AG04449 (cell line): ENCODE measurements at regions not wholly inside any gene's neighbourhood (a gene's known extent, or its start where the extent isn't known, plus 50 kb on each side); places are given as distances from the start of the nearest gene placed in this dataset.

Experiments used
- CTCF ChIA-PET: fragments of 350-600 bp; formaldehyde crosslinking; extraction: SDS; loops from one replicate; lab custom pipeline; 2021; ENCODE audit warnings: antibody characterized with exemption; lab: Yijun Ruan, JAX
- POLR2A ChIA-PET: fragments of 400-600, 350-600 bp; formaldehyde crosslinking; extraction: SDS; loops from one replicate; lab custom pipeline; 2020; ENCODE audit warnings: antibody characterized with exemption, inconsistent platforms; lab: Yijun Ruan, JAX
- DNase-seq: peaks from one replicate; pipeline ENCODE4 v3.0.0-alpha.2; 2010; ENCODE audit warnings: low read depth, low spot score
- H3K4me3 ChIP-seq: 2 replicates; pipeline ENCODE4 v1.5.1; 2011; ENCODE audit warnings: low read depth, mild to moderate bottlenecking, control low read depth, low read length
- TF ChIP-seq, protein P1 (sequence below): IDR thresholded peaks from one replicate; pipeline ENCODE4 v1.5.1; 2011; ENCODE audit warnings: mild to moderate bottlenecking, moderate library complexity, low read length, control low read depth, inconsistent platforms; ENCODE audit not compliant: insufficient read depth; ENCODE audit errors: missing control alignments

DNA sequence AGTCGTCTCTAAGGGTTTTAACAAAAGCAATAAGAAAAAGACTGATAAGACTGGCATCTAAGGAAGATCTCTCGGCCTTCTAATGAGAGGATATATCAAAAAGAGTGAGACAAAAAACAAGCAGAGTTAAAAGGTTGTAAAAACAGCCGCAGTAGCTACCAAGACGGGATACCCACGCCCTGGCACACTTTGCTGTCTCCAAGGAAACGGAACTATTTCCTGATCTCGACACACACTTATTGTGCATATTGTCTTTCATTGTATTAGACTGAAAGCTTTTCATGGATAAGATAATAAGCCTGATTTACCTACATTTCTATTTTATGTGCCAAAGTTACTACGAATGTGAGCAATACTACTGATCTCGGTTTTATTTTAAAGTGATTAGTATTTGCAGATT, 161.5 kb upstream of the MCTP2 start:
- ChIA-PET POLR2A (interaction anchor here (1.3 to 2.1 kb wide), 2 partner anchors 11 to 14 kb away, joined by 4 to 14 read pairs; no protein-coding TSS in a partner anchor), CTCF (interaction anchor here (1.0 to 2.0 kb wide), 7 partner anchors 10 to 94 kb away, joined by 3 to 14 read pairs (median 5); no protein-coding TSS in a partner anchor)
- DNase-seq, result no peak
- TF ChIP-seq, protein P1, sequence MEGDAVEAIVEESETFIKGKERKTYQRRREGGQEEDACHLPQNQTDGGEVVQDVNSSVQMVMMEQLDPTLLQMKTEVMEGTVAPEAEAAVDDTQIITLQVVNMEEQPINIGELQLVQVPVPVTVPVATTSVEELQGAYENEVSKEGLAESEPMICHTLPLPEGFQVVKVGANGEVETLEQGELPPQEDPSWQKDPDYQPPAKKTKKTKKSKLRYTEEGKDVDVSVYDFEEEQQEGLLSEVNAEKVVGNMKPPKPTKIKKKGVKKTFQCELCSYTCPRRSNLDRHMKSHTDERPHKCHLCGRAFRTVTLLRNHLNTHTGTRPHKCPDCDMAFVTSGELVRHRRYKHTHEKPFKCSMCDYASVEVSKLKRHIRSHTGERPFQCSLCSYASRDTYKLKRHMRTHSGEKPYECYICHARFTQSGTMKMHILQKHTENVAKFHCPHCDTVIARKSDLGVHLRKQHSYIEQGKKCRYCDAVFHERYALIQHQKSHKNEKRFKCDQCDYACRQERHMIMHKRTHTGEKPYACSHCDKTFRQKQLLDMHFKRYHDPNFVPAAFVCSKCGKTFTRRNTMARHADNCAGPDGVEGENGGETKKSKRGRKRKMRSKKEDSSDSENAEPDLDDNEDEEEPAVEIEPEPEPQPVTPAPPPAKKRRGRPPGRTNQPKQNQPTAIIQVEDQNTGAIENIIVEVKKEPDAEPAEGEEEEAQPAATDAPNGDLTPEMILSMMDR, result no peak
- no peak overlapping the region for H3K4me3 ChIP-seq

DNA sequence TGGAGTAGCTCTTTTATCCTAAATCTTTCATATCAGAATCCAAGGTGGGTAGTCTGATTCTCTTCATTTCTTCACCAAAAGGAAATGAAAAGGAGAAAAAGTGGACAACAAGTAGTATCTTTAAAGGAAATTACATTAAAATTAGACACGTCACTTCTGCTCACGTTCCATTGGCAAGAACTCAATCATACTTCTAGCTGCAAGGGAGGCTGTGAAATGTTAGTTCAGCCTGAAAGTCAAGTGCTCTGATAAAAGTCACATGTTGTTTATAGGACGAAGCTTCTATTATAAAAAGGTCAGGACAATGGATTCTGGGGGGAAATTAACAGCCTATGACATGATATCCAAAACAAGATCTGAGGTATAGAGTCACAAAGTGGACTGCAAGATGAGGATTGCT, 164.6 kb upstream of the MCTP2 start:
- DNase-seq, result no peak
- TF ChIP-seq, protein P1, result no peak
- H3K4me3 ChIP-seq, result no peak overlapping the region
- POLR2A ChIA-PET, result no interaction called here
- CTCF ChIA-PET, result interaction anchor here (0.8 to 1.2 kb wide), 2 partner anchors 13 to 69 kb away, joined by 3 to 4 read pairs; no protein-coding TSS in a partner anchor

DNA sequence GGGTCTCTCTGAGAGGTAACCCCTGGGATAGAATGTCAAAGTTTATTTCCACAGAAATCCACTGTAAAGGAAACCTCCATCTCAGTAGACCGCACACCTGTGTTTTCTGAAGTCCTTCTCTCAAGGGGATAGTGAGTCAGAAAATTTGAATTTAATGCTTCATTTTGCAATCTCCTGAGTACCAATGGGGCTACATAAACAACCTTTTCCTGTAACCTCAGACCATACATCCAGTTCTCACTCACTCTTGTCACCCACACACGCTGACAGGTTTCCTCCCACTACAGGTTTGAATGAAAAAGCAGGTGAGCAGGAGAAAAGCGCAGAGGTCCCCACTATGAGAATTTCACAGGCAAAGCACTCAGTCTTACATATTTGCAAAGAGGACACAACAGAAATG, 165.3 kb upstream of the MCTP2 start:
- CTCF ChIA-PET, result interaction anchor here (1.2 kb wide), 1 partner anchor 68 kb away, joined by 3 read pairs; no protein-coding TSS in a partner anchor
- DNase-seq, result no peak
- H3K4me3 ChIP-seq, result no peak overlapping the region
- TF ChIP-seq, protein P1, result no peak
- POLR2A ChIA-PET, result no interaction called here

DNA sequence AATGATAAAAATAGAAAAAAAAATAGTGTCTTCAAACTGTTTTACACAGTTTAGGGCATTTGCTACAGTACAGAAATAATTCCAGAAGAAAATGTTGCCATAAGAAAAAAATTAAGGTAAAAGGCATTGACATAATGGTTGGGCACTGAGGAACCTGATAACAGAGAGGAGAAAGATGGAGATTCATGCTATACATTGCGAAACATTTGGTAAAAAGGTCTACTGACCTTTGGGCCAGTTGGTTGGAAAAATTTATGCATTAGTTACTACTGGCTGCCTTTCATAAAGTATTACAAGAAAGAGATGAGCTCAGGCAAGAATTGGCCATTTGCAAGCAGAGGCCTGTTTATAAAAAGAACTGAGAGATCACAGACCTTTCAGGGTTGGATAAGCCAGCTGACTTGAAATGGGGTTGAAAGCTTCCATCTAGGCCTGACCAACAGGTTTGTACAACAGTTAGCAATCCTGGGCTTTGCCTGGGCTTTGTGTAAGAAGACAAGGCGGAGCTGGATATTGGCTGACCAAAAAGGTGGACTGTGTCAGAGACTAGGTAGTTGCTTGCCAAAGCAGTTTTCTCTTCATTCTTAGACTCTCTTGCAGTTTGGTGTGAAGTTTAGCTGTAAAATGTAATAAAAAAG, 166.6 kb upstream of the MCTP2 start:
- TF ChIP-seq, protein P1, result no peak
- POLR2A ChIA-PET, result no interaction called here
- no peak for DNase-seq
- CTCF ChIA-PET, result interaction anchor here (1.1 kb wide), 1 partner anchor 68 kb away, joined by 3 read pairs; no protein-coding TSS in a partner anchor
- no peak overlapping the region for H3K4me3 ChIP-seq

DNA sequence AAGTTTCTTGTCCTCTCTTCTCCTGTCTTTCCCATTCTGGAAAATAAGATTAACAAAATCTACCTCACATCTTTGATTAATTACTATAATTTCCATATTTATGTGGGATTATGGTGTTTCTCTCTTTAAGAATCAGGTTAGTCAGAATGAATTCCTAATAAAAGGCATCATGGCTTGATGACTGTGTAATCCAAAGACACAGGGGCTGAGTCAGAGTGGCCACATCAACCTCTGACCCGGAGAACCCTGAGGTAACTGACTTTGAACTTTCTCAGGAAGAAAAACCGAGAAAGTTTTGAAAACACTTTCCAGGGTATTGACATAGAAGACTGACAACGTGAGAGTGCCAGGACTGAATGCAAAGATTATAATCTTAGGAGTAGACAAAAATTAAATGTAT, 170.3 kb upstream of the MCTP2 start:
- POLR2A ChIA-PET, result no interaction called here
- TF ChIP-seq, protein P1, result no peak
- H3K4me3 ChIP-seq, result no peak overlapping the region
- no peak for DNase-seq
- CTCF ChIA-PET, result no interaction called here

DNA sequence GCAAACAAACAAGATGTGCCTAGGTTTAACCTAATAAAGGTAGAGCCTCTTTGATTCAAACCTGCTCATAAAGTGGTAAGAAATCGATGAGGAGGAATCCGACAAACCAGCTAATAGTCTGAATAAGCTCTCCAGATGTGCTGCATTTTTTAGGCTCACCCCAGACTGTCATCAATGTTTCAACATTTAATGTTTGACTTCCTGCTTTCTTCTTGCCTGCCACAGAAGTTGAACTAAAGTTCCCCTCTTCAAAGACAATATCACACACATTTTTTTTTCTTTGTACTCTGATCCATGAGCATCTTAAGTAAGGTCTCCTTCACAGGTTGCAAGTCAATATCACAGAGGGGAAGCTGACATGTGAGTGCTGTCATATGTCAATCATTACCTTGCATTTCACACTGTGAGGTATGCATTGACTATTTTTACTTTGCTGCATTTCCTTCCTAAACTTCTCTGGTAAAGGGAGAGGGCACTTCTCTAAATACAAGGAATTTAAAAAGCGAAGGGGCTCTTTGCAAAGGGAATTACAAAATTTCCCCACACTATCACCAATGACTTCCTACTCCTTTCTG, 172.3 kb upstream of the MCTP2 start:
- no peak for DNase-seq
- POLR2A ChIA-PET, result no interaction called here
- TF ChIP-seq, protein P1, result no peak
- CTCF ChIA-PET, result interaction anchor here (0.9 to 1.5 kb wide), 3 partner anchors 11 to 1029 kb away, joined by 3 to 7 read pairs (median 4); no protein-coding TSS in a partner anchor
- no peak overlapping the region for H3K4me3 ChIP-seq
